NCI-H774 (cell line): ENCODE measurements at regions not wholly inside any gene's neighbourhood (a gene's known extent, or its start where the extent isn't known, plus 50 kb on each side); places are given as distances from the start of the nearest gene placed in this dataset.
"Not testable (repeated sequence)": the region's sequence is repeated elsewhere in the genome, so short reads cannot be mapped to it uniquely, and the experiment has no call there.

Source experiments
- DNase-seq: peaks from one replicate; lab custom pipeline; 2025; lab: John Stamatoyannopoulos, UW

DNA sequence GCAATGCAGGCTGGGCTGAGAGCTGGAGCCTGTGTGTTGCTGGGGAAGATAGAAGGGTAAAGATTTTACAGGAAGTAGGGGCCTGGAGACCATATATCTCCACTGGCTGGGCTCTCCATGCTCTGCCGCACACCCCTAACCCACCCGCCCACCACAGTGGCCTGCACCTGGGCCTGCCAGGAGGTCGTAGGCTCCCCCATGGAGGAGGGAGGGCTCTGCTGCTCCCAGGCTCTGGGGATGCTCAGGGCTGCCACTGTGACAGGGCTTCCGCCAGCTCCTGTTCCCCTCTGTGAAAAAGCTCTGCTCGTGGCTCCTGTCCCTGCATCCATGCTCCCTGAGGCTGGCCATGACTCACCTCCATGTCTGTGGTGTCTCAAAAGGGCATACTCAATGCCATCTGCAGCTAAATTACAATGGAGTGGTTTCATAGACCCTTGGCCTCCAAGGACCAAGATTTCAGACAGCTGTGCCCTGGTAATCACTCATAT is 106.0 kb downstream of the CXCL12 start:
- DNase-seq, result no peak

DNA sequence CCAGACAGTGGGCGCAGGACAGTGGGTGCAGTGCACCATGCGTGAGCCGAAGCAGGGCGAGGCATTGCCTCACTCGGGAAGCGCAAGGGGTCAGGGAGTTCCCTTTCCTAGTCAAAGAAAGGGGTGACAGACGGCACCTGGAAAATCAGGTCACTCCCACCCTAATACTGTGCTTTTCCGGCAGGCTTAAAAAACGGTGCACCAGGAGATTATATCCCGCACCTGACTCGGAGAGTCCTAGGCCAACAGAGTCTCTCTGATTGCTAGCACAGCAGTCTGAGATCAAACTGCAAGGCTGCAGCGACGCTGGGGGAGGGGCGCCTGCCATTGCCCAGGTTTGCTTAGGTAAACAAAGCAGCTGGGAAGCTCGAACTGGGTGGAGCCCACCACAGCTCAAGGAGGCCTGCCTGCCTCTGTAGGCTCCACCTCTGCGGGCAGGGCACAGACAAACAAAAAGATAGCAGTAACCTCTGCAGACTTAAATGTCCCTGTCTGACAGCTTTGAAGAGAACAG is 116.4 kb downstream of the CXCL12 start:
- not testable (repeated sequence) for DNase-seq

DNA sequence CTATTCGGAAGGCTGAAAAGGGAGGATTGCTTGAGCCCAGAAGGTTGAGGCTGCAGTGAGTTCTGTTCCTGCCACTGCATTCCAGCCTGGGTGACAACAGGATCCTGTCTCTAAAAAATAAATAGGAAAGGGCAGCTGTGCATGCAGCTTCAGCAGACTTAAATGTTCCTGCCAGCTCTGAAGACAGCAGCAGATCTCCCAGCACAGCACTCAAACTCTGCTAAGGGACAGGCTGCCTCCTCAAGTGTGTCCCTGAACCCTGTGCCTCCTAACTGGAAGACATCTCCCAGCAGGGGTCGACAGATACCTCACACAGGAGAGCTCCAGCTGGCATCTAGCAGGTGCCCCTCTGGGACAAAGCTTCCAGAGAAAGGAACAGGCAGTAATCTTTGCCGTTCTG is 117.9 kb downstream of the CXCL12 start:
- no peak for DNase-seq

DNA sequence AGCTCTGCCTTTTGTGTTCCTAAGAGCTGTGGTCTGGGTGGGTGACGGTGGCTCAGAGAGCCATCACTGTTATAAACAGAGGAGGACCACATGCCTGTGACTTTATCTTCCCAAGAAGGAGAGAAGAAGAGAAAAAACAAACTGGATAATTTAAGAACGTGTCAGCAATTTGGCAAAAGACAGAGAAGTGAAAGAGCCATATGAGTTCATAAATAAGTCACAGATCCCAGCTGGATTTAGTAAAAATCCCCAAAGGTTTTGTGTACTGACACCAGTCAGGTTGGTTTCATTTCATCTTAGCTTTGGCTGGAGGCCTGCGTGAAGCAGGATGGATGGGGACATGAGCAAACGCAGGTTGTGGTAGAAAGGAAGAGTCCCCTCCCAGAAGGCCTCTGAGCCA is 120.7 kb downstream of the CXCL12 start:
- DNase-seq, result no peak

DNA sequence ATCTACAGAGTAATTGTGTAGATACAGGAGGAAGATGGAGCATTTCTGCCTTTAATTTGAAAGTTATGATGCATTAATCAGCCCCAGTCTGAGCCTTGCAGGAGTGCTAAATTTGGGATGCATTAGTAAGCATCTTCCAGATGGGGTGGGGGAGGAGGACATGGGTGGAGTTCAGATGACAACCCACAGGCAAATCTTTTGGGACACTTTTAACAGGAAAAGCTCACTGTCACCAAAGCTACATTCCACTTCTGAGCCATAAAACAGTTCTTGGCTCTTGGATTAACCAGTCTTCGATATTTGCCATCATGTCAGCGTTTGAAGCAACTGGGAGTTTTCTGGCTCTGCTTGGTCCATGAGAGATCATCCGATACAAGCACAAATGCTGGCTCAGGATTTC is 121.1 kb downstream of the CXCL12 start:
- DNase-seq, result no peak

DNA sequence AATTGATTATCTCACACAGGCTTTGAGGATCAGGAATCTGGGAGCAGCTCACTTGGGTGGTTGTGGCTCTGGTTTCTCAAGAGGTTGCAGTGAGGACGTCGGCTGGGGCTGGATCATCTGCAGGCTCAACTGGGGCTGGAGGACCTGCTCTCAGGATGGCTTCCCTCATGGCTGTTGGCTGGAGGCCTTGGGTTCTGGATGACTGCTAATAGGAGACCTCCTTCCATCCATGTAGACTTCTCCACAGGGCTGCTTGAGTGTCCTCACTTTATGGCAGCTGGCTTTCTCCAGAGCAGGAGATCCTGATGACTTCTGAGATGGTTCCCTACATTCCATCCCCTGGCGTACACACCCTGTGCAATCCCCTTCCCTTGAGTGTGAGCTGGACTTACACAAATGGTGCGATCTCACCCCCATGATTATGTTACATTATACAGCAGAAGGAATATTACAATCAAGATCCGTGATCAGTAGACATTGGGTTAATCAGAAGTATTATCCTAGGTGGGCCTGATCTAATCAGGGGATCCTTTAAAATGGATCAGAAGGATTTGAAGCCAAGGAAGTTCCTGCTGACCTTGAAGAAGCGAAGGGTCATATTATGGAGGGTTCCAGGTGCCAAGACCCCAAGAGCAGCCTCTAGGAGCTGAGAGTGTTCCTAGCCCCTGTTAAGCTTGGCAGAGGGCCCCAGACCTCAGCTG is 122.2 kb downstream of the CXCL12 start:
- DNase-seq, result no peak

DNA sequence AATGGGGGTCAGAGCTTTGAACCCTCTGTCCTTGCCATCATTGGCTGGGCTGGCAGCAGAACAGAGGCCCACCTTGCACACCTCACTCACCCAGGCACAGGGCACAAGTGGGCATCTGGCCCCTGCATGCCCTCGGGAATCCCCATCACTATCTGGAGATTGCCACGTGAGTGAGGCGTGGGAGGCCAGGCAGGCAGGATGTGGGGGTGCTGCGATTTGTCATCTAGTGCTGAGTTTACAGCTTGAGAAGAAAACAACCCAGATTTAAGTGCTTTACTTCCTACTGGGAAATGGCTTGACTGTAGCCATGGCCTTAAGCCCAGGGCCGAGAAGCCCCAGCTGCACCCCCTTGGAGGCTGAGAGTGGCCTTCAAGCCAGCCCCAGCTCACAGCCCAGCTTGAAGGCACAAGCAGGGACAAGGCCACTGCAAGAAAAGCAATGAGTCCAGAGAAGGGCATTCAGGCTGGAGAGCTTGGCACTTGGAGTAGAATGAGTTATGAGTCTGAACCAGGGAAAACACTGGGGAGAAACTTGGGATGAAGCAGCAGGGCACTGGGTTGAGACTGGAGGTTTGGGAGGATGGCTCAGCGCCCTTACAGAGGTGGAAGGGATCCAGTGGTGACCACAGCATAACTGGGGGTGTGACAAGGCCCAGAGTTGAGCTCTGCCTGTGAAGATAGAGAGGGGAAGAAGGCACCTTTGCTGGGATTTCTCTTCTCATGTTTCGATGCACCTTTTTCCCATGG is 123.0 kb downstream of the CXCL12 start:
- no peak for DNase-seq

DNA sequence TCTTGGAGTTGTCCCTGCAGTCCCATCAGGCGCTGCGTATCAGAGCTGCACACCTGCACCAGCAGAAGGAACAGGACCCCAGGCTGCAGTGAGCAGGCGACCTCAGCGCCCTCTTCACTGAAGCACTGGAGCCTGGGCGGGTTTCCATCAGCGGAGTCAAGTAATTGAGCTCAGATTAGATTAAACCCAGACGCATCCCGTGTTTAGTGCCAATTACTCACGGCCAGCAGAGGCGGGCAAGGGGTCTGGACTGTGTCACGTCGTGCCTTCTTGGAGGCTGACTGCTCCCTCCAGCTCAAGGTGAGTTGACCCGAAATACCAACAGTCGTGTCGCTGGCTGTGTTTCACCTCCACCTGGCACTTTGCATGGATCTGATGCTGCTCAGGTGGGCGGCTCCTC is 123.6 kb downstream of the CXCL12 start:
- no peak for DNase-seq

DNA sequence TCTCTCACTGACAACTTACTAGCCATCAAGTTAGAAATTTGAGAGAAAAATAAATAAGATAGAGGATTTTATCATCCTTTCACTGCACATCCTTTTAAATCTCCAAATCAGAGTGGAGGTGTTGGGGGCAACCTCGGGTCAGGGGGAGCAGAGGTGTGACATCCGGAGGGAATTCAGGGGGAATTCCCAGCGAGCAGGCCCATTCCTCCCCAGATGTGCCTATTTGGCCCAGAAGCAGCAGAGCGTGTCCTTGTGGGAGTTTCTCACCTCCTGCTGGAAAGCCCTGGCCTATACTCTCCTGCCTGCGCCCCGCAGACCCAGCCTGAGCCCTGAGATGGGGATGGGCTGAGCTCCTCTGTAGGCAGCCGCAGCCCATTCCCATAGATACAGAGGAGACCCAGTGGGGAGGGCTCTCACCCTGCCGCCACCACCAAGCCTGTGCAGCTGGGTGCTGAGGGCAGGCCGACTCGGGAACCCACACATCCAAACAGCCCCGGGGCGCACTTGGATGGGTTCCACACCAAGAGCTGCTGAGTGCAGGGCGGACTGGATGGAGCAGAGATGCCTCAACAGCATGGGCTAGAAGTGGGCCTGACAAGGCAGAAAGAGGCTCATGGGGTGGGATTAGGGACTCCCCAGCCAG is 124.5 kb downstream of the CXCL12 start:
- no peak for DNase-seq

DNA sequence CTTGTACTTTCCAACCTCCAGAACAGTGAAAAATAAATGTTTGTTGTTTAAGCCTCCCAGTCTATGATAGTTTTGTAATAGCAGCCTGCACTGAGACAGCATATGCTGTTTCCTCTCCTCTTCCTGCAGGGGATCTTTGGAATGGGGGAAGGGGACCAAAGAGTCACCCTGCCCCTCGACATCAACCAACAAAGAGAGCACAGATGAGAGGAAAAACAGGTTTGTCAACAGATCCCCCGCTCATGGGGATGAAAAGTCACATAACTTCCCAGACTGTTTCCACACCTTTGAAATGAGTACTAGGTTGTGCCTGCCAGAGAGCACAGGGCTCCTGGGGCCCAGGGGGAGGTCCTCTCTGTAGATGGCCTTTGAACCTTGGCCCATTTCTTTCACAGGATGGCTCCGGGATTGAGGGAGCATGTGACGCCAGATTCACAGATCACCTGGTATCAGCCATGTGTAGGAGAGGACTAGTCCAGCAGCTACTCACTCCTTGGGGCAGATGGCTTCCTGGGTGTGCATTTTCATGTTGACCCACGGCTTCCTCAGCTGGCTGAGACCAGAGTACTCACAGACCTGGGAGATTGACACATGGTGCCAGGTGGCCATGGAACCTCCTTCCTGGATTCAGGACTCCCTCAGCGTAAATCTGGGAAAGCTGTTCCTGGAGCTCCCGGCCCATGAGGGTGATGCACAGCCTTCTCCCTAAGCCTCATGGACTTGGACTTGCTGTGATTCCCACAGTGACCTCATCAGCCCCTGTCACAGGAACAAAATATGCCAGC is 125.6 kb downstream of the CXCL12 start:
- DNase-seq, result no peak

DNA sequence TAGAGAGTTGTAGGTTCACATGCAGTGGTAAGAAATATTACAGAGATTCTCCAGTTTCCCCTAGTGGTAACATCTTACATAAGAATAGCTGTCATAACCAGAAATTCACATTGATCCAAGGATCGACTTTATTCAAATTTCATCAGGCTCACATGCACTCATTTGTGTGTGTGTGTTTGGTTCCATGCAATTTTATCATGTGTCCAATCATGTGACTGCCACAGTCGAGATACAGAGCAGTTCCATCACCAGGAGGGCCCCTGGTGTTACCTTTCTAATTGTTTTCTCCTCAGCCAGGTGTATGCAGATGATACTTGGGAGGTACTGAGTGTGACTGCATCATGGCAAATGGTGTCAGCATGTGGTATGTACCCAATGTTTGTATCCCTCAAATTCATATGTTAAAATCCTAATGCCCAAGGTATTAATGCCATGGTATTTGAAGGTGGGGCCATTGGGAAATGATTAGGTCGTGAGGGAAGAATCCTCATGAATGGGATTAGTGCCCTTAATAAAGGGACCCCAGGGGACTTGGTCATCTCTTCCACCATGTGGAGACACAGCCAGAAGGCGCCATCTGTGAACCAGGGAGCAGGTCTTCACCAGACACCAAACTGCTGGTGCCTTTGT is 126.3 kb downstream of the CXCL12 start:
- no peak for DNase-seq

DNA sequence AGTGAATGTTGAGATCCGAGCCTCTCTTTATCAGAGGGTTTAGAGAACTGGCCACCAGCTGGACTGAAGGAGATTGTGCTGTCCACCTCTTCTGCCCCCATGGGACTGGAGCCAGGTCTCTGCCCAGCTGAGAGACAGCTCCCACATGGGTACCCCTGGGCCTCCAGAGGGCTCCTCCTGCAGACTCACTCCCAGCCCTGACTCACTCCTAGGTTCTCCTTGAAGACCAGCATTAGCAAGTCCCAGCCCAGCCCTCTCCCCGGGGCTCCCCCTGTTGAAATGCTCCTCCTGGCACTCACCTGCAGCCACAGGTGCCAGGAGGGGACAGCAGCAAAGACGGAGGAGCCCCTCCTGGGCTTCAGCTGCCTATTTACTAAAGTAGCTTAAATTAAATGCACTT is 126.9 kb downstream of the CXCL12 start:
- DNase-seq, result no peak

DNA sequence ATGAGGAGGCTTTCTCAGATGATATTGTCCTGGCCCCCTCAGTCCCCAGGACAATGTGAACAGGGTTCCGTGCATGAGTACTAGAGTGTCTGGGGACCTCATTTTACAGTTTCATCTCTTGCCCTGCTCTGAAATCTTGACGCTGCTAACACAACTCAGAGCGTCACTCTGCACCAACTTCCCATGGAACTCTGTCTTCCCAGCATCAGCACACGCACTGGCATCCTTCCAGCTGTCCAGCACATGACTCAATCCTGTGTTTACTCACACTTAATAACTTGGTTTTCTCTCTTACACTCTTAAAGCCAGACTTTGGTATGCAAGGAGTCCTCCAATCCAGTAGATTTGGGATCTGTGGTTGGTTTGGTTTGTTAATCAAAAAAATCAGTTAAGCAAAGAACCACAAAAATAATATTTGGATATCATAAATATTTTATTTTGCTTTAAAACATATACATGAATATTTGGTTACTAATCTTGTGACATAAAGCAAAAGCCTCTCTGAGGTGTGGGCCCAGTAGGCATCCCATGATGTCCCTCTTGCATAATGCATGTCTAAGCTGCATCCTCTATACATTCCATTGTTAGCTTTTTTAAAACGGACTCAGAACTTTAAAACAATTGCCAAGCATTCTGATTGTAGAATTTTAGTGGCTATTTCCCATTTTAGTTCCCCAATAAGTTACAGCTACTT is 131.0 kb downstream of the CXCL12 start:
- DNase-seq, result no peak

DNA sequence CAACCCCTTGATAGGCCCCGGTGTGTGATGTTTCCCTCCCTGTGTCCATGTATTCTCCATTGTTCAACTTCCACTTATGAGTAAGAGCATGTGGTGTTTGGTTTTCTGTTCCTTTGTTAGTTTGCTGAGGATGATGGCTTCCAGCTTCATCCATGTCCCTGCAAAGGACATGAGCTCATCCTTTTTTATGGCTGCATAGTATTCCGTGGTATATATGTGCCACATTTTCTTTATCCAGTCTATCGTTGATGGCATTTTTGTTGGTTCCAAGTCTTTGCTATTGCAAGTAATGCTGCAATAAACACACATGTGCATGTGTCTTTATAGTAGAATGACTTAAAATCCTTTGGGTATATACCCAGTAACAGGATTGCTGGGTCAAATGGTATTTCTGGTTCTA is 132.3 kb downstream of the CXCL12 start:
- DNase-seq, result not testable (repeated sequence)

DNA sequence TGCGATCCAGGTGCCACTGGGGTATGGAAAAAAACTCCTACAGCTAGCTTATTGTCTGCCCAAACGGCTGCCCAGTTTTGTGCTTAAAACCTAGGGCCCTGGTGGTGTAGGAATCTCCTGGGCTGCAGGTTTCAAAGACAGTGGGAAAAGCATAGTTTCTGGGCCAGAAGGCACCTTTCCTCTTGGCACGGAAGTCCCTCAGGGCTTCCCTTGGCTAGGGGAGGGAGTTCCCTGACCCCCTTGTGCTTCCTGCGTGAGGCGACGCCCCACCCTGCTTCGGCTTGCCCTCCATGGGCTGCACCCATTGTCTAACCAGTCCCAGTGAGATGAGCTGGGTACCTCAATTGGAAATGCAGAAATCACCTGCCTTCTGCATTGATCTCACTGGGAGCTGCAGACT is 135.0 kb downstream of the CXCL12 start:
- DNase-seq, result not testable (repeated sequence)

DNA sequence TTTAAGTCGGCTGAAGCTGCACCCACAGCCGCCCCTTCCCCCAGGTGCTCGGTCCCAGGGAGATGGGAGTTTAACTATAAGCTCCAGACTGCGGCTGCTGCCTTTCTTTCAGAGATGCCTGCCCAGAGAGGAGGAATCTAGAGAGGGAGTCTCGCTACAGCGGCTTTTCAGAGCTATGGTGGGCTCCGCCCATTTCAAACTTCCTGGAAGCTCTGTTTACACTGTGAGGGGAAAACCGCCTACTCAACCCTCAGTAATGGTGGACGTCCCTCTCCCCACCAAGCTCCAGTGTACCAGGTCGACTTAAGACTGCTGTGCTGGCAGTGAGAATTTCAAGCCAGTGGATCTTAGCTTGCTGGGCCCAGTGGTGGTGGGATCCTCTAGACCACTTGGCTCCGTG is 135.4 kb downstream of the CXCL12 start:
- no peak for DNase-seq

DNA sequence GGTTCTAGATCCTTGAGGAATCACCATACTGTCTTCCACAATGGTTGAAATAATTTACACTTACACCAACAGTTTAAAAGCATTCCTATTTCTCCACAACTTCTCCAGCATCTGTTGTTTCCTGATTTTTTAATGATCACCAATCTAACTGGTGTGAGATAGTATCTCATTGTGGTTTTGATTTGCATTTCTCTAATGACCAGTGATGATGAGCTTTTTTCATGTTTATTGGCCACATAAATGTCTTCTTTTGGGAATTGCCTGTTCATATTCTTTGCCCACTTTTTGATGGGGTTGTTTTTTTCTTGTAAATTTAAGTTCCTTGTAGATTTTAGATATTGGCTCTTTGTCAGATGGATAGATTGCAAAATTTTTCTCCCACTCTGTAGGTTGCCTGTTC is 138.2 kb downstream of the CXCL12 start:
- DNase-seq, result not testable (repeated sequence)

DNA sequence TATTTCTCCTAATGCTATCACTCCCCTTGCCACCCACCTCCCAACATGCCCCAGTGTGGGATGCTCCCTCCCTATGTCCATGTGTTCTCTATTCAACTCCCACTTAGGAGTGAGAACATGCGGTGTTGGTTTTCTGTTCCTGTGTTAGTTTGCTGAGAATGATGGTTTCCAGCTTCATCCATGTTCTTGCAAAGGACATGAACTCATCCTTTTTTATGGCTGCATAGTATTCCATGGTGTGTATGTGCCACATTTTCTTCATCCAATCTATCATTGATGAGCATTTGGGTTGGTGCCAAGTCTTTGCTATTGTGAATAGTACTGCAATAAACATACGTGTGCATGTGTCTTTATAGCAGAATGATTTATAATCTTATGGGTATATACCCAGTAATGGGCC is 138.6 kb downstream of the CXCL12 start:
- DNase-seq, result not testable (repeated sequence)

DNA sequence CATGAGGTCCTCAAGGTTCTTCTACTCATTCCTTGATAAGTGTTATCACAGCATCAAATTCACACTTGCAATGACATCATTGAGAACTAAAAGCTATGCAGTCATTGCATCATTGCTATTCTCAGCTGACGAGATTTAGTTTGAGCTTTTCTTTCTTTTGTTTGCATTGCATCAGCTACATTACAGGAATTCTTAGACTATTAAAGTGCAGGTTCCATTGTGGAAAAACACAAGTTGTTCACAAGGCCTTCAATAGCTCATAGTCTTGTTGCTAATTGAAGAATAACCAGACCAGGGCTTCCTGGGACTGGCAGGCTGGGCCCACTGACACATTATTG is 139.3 kb downstream of the CXCL12 start:
- DNase-seq, result no peak

DNA sequence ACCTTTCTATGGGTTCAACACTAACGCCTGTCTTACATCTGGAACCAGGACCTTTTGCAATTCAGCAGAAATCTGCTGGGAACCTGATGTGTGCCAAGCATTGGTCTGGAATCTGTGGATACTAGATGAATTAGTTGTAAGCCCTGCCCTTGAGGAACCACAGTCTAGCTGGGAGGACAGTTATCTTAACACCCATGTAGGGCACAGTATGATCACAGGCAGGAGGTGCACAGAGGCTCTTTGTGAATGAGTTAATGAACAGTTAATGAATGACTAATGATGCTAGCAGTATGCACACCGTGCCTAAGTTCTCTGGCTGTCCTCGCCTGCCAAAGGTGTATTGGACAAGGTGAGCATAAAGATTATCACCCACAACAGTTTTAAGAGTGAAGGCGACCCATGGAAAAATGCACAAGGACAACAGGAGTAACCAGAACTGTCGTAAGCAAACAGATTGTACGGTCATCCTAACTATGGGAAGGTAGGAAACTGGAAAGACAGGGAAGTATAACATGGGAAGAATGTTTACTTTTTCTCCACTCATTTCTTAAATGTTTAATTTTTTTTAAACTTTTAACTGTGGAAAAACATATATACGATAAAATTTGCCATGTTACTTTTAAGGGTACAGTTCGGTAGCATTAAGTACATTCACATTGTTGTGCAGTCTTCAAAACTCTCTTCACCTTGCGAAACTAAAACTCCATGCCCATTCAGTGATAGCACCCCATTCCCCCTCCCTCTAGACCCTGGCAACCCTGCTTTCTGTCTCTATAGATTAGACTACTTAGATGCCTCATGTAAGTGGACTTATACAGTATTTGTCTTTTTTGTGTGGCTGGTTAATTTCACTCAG is 139.9 kb downstream of the CXCL12 start:
- no peak for DNase-seq
